ENCODE measurements at regions not wholly inside any gene's neighbourhood (a gene's known extent, or its start where the extent isn't known, plus 50 kb on each side); places are given as distances from the start of the nearest gene placed in this dataset.

DNA sequence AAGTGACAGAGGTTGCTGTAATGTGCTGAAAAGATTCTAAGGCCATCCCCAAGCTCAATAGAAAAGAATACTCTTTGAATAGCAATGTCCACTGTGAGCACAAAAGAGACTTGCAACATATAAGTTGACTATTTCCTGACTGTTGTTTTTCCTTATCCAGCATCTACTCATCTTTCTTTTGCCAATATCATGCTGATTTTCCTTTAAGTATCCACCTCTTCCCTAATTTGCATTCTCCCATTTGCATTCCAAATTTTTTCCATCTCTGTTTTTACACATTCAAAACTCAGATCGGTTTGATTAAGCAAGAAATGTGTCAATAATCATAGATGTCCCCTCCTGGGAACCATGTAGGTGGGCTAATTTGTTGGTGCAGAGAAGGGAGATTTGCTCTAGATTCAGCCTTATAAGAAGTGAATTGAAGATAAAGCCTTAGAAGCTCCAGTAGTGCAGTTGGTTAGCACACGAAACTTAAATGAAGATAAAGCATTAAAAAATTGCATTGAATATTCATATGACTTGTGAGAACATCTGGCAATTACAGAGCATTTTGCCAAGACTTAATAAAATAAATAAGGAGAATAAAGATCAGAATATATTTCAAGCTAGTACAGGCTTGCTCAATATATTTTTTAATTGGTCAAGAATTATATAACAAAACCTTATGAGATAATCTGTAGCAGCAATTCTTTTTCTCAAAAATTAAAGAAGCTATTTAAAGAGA lies 267.6 kb downstream of the TMEM167A start:
- no peak overlapping the region for H3K4me3 ChIP-seq (ENCODE audit: low read depth, low read length)
- no peak for TF ChIP-seq CTCF (IDR thresholded peaks at IDR 0.05; ENCODE audit: low read depth, low read length, missing control alignments)

GRCh38 chr5:82808960-82809359 lies 268.2 kb downstream of the TMEM167A start:
- DNase-seq (ENCODE audit: low read depth), result no peak
- TF ChIP-seq CTCF (IDR thresholded peaks at IDR 0.05; ENCODE audit: low read depth, low read length, missing control alignments), result no peak
- no peak overlapping the region for H3K4me3 ChIP-seq (ENCODE audit: low read depth, low read length)

More for the DNA sequence above, 267.6 kb downstream of the TMEM167A start:
- DNase-seq (ENCODE audit: low read depth), result no peak

GRCh38 chr5:82807021-82807420 lies 270.2 kb downstream of the TMEM167A start:
- no peak overlapping the region for H3K4me3 ChIP-seq (ENCODE audit: low read depth, low read length)
- no peak for DNase-seq (ENCODE audit: low read depth)
- no peak for TF ChIP-seq CTCF (IDR thresholded peaks at IDR 0.05; ENCODE audit: low read depth, low read length, missing control alignments)

GRCh38 chr5:82806513-82806912 lies 270.7 kb downstream of the TMEM167A start:
- no peak overlapping the region for H3K4me3 ChIP-seq (ENCODE audit: low read depth, low read length)
- no peak for TF ChIP-seq CTCF (IDR thresholded peaks at IDR 0.05; ENCODE audit: low read depth, low read length, missing control alignments)
- no peak for DNase-seq (ENCODE audit: low read depth)

GRCh38 chr5:82804155-82804690 lies 273.0 kb downstream of the TMEM167A start:
- no peak for DNase-seq (ENCODE audit: low read depth)
- no peak for TF ChIP-seq CTCF (IDR thresholded peaks at IDR 0.05; ENCODE audit: low read depth, low read length, missing control alignments)
- H3K4me3 ChIP-seq (ENCODE audit: low read depth, low read length), result no peak overlapping the region

DNA sequence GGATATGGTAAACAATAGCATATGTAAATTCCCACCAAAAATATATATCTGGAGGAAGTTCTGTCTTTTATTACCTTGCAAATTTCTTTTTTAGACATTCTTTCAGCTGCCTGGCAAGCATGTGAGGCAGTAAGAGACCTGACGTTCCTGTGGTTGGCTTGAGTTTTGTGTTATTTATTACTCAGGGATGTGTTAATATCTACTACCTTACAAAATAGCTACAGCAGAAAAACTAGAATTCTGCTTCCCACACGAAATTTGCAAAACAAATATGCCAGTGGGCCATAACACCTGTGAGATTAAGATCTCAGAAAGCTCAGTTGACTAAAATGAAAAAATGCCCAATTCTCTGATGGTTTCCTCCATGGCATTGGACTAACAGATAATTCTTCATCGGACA lies 274.2 kb downstream of the TMEM167A start:
- no peak for TF ChIP-seq CTCF (IDR thresholded peaks at IDR 0.05; ENCODE audit: low read depth, low read length, missing control alignments)

DNA sequence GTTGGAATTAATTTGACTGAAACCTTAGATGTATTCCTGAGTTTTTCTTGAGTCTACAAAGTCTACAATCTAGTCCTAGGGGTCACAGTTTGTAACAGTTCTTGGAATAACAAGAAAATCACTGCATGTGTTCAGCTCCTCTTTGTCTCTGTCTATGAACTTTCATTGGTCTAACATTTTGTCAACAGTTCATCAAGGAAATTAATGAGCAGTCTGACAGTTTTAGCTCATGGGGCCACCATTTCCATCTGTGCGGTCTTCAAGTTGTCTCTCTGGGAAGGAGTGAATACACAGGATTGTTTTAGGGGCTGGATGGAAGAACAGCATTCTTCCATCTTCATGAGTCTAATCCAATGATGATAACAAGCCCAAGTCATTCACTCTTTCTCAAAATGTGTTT lies 276.4 kb downstream of the TMEM167A start:
- H3K4me3 ChIP-seq (ENCODE audit: low read depth, low read length), result no peak overlapping the region
- no peak for TF ChIP-seq CTCF (IDR thresholded peaks at IDR 0.05; ENCODE audit: low read depth, low read length, missing control alignments)
- DNase-seq (ENCODE audit: low read depth), result no peak

More for the DNA sequence above, 274.2 kb downstream of the TMEM167A start:
- H3K4me3 ChIP-seq (ENCODE audit: low read depth, low read length), result no peak overlapping the region
- no peak for DNase-seq (ENCODE audit: low read depth)

Measured in GM12864 (cell line).